Transverse colon (tissue), 4 donors: ENCODE measurements at regions not wholly inside any gene's neighbourhood (a gene's known extent, or its start where the extent isn't known, plus 50 kb on each side); places are given as distances from the start of the nearest gene placed in this dataset.

ENCODE experiments used
- DNase-seq: peaks from one replicate; pipeline ENCODE4 v3.0.0-alpha.2; 2019
- H3K27ac ChIP-seq, 4 donors: fragments of 200-600 bp; sonication (generic); 2 replicates each; pipeline ENCODE4 v1.5.1; 2016 to 2018; ENCODE audit warnings: inconsistent platforms in 4 of 4
- H3K27me3 ChIP-seq: fragments of 200-600 bp; sonication (generic); 2 replicates; pipeline ENCODE4 v1.5.1; 2017; ENCODE audit warnings: inconsistent platforms
- H3K36me3 ChIP-seq, 4 donors: fragments of 200-600 bp; sonication (generic); 2 replicates each; pipeline ENCODE4 v1.5.1; 2017 to 2019; ENCODE audit warnings: inconsistent platforms in 4 of 4
- H3K4me1 ChIP-seq, 4 donors: fragments of 200-600 bp; sonication (generic); 2 replicates each; pipeline ENCODE4 v1.5.1; 2017 to 2020; ENCODE audit warnings: inconsistent platforms in 4 of 4
- H3K4me3 ChIP-seq, 4 donors: fragments of 200-600 bp; sonication (generic); 1 replicate in 1 of 4; 2 replicates in 3 of 4; pipeline versions ENCODE4 v1.5.1 to v1.6.1; 2017 to 2019; ENCODE audit warnings: inconsistent platforms in 4 of 4
- H3K9me3 ChIP-seq, 2 donors: fragments of 200-600 bp; sonication (generic); 2 replicates each; pipeline ENCODE4 v1.5.1; 2017 to 2019; ENCODE audit warnings: inconsistent platforms in 2 of 2
- EP300 ChIP-seq: sonication (generic); formaldehyde crosslinking; IDR thresholded peaks from one replicate; pipeline ENCODE4 v1.6.1; 2017; ENCODE audit warnings: antibody characterized with exemption, low read depth
- POLR2A ChIP-seq: fragments of 450-650 bp; IDR thresholded peaks from one replicate; pipeline ENCODE4 v1.6.1; 2016; ENCODE audit warnings: antibody characterized with exemption, mild to moderate bottlenecking, moderate library complexity
- POLR2AphosphoS5 ChIP-seq, 3 donors: sonication (generic); formaldehyde crosslinking; IDR thresholded peaks; one replicate each; pipeline ENCODE4 v1.6.1; 2016; ENCODE audit warnings: antibody characterized with exemption in 3 of 3
- WGBS, 2 donors: methylation state at CpG; one replicate each; pipeline ENCODE4 v1.1.5; 2018; ENCODE audit warnings: low coverage in 1 of 2; 5-methylcytosine and 5-hydroxymethylcytosine counted together
- in situ Hi-C, 4 donors: fragments of 200-750 bp; cut with MboI; loops; one replicate each; pipeline versions ENCODE4 v1.15.0 to v1.15.1; 2017; ENCODE audit warnings: low sequenced_read_pairs in 3 of 4, low pct_ligation_motif_present in 1 of 4, low pct_unique_long_range_greater_than_20kb in 1 of 4
- intact Hi-C: fragments of 100-400 bp; cut with DNase I; formaldehyde crosslinking; loops from one replicate; pipeline ENCODE4 v1.15.1; 2023; ENCODE audit warnings: low total_unique reads
- TF ChIP-seq, protein P1 (sequence below), 5 experiments: fragments of 200-600 bp in 3 of 5; fragments of 450-650 bp in 2 of 5; sonication (generic) in 3 of 5; IDR thresholded peaks; 1 replicate in 2 of 5; 2 replicates in 3 of 5; pipeline ENCODE4 v1.5.1; 2016 to 2017; ENCODE audit warnings: antibody characterized with exemption in 5 of 5, inconsistent platforms in 3 of 5, mild to moderate bottlenecking in 2 of 5, moderate library complexity in 1 of 5

- WGBS, 2 donors: 80% methylated on average over 5 of the region's 5 CpGs; no CpG with 5 or more reads in 1 of the 2 donors
- no peak for DNase-seq
- in situ Hi-C loops: no loop called here
- H3K36me3 ChIP-seq: no peaks in the 10 kb centered on the region
- H3K4me1 ChIP-seq: no peaks in the 10 kb centered on the region
- H3K9me3 ChIP-seq: no peaks in the 10 kb centered on the region
- TF ChIP-seq POLR2AphosphoS5 (IDR thresholded peaks at IDR 0.05) (no peak), EP300 (no peak), POLR2A (no peak)
- TF ChIP-seq, protein P1, sequence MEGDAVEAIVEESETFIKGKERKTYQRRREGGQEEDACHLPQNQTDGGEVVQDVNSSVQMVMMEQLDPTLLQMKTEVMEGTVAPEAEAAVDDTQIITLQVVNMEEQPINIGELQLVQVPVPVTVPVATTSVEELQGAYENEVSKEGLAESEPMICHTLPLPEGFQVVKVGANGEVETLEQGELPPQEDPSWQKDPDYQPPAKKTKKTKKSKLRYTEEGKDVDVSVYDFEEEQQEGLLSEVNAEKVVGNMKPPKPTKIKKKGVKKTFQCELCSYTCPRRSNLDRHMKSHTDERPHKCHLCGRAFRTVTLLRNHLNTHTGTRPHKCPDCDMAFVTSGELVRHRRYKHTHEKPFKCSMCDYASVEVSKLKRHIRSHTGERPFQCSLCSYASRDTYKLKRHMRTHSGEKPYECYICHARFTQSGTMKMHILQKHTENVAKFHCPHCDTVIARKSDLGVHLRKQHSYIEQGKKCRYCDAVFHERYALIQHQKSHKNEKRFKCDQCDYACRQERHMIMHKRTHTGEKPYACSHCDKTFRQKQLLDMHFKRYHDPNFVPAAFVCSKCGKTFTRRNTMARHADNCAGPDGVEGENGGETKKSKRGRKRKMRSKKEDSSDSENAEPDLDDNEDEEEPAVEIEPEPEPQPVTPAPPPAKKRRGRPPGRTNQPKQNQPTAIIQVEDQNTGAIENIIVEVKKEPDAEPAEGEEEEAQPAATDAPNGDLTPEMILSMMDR (IDR thresholded peaks at IDR 0.05): no peak
- H3K27me3 ChIP-seq: peaks cover 7% of the 10 kb centered on the region
- H3K27ac ChIP-seq: no peak overlapping the region
- no peak overlapping the region for H3K4me3 ChIP-seq
- intact Hi-C loops: no loop called here
Measured at GRCh38 chr20:48350313-48350988, 477.3 kb downstream of the PREX1 start.

GRCh38 chr20:48349656-48350055 is 478.1 kb downstream of the PREX1 start:
- Histone ChIP-seq H3K27me3 (peaks cover 7% of the 10 kb centered on the region), H3K4me1 (no peaks in the 10 kb centered on the region), H3K9me3 (no peaks in the 10 kb centered on the region), H3K36me3 (no peaks in the 10 kb centered on the region), H3K4me3 (no peak overlapping the region), H3K27ac (no peak overlapping the region)
- 79 to 81% methylated on average over 4 of the region's 4 CpGs for WGBS, 2 donors
- no peak for DNase-seq
- in situ Hi-C loops (no loop called here), intact Hi-C loops (no loop called here)
- TF ChIP-seq POLR2AphosphoS5 (IDR thresholded peaks at IDR 0.05) (no peak), EP300 (no peak), POLR2A (no peak)
- TF ChIP-seq, protein P1 (IDR thresholded peaks at IDR 0.05): no peak

DNA sequence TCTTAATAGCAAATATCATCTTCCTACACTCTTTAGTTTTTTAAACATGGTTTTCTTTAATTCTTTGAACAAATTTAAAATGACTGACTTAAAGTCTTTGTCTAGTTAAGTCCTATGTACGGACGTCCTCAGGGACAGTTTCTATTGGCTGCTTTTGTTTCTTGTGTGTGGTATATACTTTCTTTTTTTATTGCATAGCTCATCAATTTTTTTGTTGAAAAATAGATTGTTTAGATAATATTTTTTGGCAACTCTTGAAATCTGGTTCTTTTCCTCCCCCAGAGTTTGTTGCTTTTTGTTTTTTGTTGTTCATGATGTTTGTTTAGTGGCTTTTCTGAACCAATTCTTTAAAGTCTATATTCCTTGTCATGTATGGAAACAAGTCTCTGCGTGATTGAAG is 479.8 kb downstream of the PREX1 start:
- TF ChIP-seq, protein P1 (IDR thresholded peaks at IDR 0.05): no peak
- TF ChIP-seq POLR2A (no peak), EP300 (no peak), POLR2AphosphoS5 (IDR thresholded peaks at IDR 0.05) (no peak)
- no peaks in the 10 kb centered on the region for H3K36me3 ChIP-seq
- intact Hi-C loops: no loop called here
- DNase-seq: no peak
- no peak overlapping the region for H3K4me3 ChIP-seq
- H3K27me3 ChIP-seq: peaks cover 7% of the 10 kb centered on the region
- 58 to 87% methylated on average over 3 of the region's 3 CpGs for WGBS, 2 donors
- in situ Hi-C loops: no loop called here
- H3K9me3 ChIP-seq: no peaks in the 10 kb centered on the region
- no peaks in the 10 kb centered on the region for H3K4me1 ChIP-seq
- no peak overlapping the region for H3K27ac ChIP-seq

DNA sequence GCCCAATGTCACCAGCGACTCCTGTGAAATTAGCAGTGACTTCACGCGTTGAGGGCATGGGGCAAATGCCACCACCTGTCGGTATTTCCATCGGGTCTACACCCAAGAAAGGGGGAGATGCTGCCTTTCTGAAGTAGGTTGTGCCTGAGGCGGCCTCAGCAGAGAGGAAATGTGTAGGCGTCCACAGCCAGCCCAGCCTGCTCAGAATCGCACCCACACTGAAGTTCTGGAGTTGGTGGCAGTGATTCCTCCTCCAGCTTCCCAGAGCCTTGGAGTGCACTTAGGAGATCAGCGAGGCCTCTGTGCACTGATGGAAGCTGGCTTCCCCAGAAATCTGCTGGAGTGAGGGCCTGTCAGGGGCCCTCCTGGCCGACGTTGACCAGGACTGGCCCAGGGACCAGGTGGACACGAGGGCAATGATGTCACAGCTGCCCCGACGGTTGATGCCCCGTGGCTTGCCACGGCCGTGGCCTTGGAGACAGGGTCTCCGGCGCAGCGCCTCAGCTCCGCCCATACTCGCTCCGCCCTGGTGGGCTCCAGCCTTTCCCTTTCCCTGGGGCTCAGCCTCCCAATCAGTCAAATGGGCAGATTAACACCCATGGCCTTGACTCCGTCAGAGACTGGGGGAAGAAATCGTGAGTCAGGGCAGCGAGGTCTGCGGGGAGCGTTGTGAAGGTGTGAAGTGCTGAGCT is 484.8 kb downstream of the PREX1 start:
- intact Hi-C loops (no loop called here), in situ Hi-C loops (no loop called here)
- Histone ChIP-seq H3K9me3 (no peaks in the 10 kb centered on the region), H3K27ac (no peak overlapping the region), H3K36me3 (no peaks in the 10 kb centered on the region), H3K4me1 (peaks cover 0 to 9% (median 4%) of the 10 kb centered on the region in 4 donors), H3K27me3 (no peaks in the 10 kb centered on the region), H3K4me3 (no peak overlapping the region)
- no peak for TF ChIP-seq POLR2AphosphoS5 (IDR thresholded peaks at IDR 0.05)
- TF ChIP-seq EP300: no peak
- TF ChIP-seq POLR2A: no peak
- TF ChIP-seq, protein P1 (IDR thresholded peaks at IDR 0.05): no peak
- DNase-seq: no peak
- 75 to 93% methylated on average over 4 to 28 of the region's 28 CpGs for WGBS, 2 donors
